ENCODE measurements at regions not wholly inside any gene's neighbourhood (a gene's known extent, or its start where the extent isn't known, plus 50 kb on each side); places are given as distances from the start of the nearest gene placed in this dataset.
A peak's percentile ranks its signal among the peaks of the same experiment; 100 is the strongest.

DNA sequence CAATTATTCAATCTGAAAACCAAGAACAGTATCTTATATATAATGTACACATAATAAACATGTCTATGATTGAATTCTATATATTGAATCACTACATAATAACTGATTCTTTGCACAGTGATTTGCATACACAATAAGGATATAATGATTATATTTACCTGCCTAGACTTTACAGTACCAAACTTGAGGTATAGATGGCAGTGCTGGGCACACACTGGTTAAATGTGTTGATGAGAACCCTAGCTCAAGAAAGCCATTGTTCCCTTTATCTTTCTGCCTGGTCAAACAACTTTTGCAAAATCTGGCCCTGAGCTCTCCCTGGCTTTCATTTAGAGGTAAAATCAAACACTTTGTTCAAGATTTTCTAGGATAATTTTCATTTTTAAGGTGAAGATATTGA, 697.7 kb downstream of the TUSC7 start:
- ChIA-PET POLR2A (no interaction called here), CTCF (no interaction called here)
- Mint-ChIP-seq H3K4me3 (ENCODE audit: unreplicated experiment) (no peak overlapping the region), H3K9me3 (ENCODE audit: unreplicated experiment) (peaks cover 9% of the 10 kb centered on the region), H3K4me1 (ENCODE audit: low read depth, unreplicated experiment) (no peaks in the 10 kb centered on the region), H3K27ac (ENCODE audit: unreplicated experiment) (no peak overlapping the region), H3K36me3 (ENCODE audit: insufficient read depth, unreplicated experiment) (no peaks in the 10 kb centered on the region), H3K27me3 (ENCODE audit: insufficient read depth, unreplicated experiment) (peaks cover 7% of the 10 kb centered on the region)
- no peaks in the 10 kb centered on the region; the same call in 1 of the 2 replicates for H3K27me3 ChIP-seq (replicated peaks; ENCODE audit: control insufficient read depth, insufficient read depth, low read length)
- H3K36me3 ChIP-seq (ENCODE audit: control insufficient read depth, insufficient read depth, low read length), result no peaks in the 10 kb centered on the region
- no peaks in the 10 kb centered on the region for H3K9me3 ChIP-seq
- H3K4me3 ChIP-seq (ENCODE audit: low read depth, low read length), result no peak overlapping the region
- no TSS peak for BruUV-seq (replicated peaks)
- TF ChIP-seq, protein P1, sequence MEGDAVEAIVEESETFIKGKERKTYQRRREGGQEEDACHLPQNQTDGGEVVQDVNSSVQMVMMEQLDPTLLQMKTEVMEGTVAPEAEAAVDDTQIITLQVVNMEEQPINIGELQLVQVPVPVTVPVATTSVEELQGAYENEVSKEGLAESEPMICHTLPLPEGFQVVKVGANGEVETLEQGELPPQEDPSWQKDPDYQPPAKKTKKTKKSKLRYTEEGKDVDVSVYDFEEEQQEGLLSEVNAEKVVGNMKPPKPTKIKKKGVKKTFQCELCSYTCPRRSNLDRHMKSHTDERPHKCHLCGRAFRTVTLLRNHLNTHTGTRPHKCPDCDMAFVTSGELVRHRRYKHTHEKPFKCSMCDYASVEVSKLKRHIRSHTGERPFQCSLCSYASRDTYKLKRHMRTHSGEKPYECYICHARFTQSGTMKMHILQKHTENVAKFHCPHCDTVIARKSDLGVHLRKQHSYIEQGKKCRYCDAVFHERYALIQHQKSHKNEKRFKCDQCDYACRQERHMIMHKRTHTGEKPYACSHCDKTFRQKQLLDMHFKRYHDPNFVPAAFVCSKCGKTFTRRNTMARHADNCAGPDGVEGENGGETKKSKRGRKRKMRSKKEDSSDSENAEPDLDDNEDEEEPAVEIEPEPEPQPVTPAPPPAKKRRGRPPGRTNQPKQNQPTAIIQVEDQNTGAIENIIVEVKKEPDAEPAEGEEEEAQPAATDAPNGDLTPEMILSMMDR (IDR thresholded peaks at IDR 0.05; ENCODE audit: insufficient read depth in 1 of 2, low read depth in 1 of 2, low read length in 1 of 2, severe bottlenecking in 1 of 2, unreplicated experiment in 1 of 2), result peak; percentile 14 to 39
- H3K4me1 ChIP-seq, result no peaks in the 10 kb centered on the region
- DNase-seq, result peak in 1 of 2 experiments; percentile 10
- intact Hi-C loops (cut with micrococcal nuclease; ENCODE audit: unreplicated experiment), result no loop called here

DNA sequence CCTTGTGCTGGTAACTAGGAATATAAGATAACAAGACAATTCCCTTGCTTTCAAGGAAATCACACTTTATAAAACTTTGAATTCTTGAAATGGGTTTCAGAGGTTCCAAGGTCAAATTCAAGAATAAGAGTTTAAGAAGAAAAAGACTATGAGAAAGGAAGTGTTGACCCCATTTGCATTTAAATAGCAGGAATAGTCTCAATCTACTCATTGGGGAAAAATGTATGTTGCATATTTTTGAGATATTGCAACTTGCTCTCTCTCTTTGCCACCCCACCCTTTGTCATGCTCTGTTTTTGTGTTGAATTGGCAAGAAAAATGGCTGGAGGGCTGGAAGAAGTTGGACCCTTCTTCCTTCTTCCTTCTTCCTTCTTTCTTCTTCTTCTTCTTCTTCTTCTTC, 699.2 kb downstream of the TUSC7 start:
- Histone ChIP-seq H3K4me3 (ENCODE audit: low read depth, low read length) (no peak overlapping the region), H3K27me3 (replicated peaks; ENCODE audit: control insufficient read depth, insufficient read depth, low read length) (no peaks in the 10 kb centered on the region; the same call in 1 of the 2 replicates), H3K36me3 (ENCODE audit: control insufficient read depth, insufficient read depth, low read length) (no peaks in the 10 kb centered on the region), H3K9me3 (no peaks in the 10 kb centered on the region), H3K4me1 (no peaks in the 10 kb centered on the region)
- Mint-ChIP-seq H3K36me3 (ENCODE audit: insufficient read depth, unreplicated experiment) (no peaks in the 10 kb centered on the region), H3K4me1 (ENCODE audit: low read depth, unreplicated experiment) (no peaks in the 10 kb centered on the region), H3K9me3 (ENCODE audit: unreplicated experiment) (peaks cover 9% of the 10 kb centered on the region), H3K4me3 (ENCODE audit: unreplicated experiment) (no peak overlapping the region), H3K27ac (ENCODE audit: unreplicated experiment) (no peak overlapping the region), H3K27me3 (ENCODE audit: insufficient read depth, unreplicated experiment) (peaks cover 15% of the 10 kb centered on the region)
- BruUV-seq (replicated peaks), result no TSS peak
- CTCF ChIA-PET, result no interaction called here
- POLR2A ChIA-PET, result no interaction called here
- intact Hi-C loops (cut with micrococcal nuclease; ENCODE audit: unreplicated experiment), result no loop called here
- TF ChIP-seq, protein P1 (IDR thresholded peaks at IDR 0.05; ENCODE audit: insufficient read depth in 1 of 2, low read depth in 1 of 2, low read length in 1 of 2, severe bottlenecking in 1 of 2, unreplicated experiment in 1 of 2), result no peak
- no peak for DNase-seq

DNA sequence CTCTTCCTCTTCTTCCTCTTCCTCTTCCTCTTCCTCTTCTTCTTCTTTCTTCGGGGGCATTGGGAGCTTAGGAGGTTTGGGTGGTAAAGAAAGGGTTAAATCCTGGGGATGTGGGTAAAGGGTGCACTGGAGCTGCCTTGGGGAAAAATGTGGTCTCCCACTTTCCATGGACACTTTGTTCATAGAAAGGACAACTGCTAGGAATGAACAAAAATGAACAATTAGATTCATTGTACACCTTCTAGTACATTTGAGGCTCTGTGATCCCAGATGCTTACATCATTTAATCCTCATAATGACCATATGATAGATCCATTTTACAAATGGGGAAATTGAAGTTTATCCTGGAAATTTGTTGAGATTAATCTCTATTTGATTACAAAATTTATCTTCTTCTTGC, 699.7 kb downstream of the TUSC7 start:
- Histone ChIP-seq H3K9me3 (no peaks in the 10 kb centered on the region), H3K36me3 (ENCODE audit: control insufficient read depth, insufficient read depth, low read length) (no peaks in the 10 kb centered on the region), H3K27me3 (replicated peaks; ENCODE audit: control insufficient read depth, insufficient read depth, low read length) (no peaks in the 10 kb centered on the region; the same call in 1 of the 2 replicates), H3K4me3 (ENCODE audit: low read depth, low read length) (no peak overlapping the region), H3K4me1 (no peaks in the 10 kb centered on the region)
- peaks cover 9% of the 10 kb centered on the region for H3K9me3 Mint-ChIP-seq (ENCODE audit: unreplicated experiment)
- TF ChIP-seq, protein P1 (IDR thresholded peaks at IDR 0.05; ENCODE audit: insufficient read depth in 1 of 2, low read depth in 1 of 2, low read length in 1 of 2, severe bottlenecking in 1 of 2, unreplicated experiment in 1 of 2), result no peak
- POLR2A ChIA-PET, result no interaction called here
- H3K4me1 Mint-ChIP-seq (ENCODE audit: low read depth, unreplicated experiment), result no peaks in the 10 kb centered on the region
- CTCF ChIA-PET, result no interaction called here
- H3K36me3 Mint-ChIP-seq (ENCODE audit: insufficient read depth, unreplicated experiment), result no peaks in the 10 kb centered on the region
- no peak overlapping the region for H3K27ac Mint-ChIP-seq (ENCODE audit: unreplicated experiment)
- no peak overlapping the region for H3K4me3 Mint-ChIP-seq (ENCODE audit: unreplicated experiment)
- DNase-seq, result no peak
- BruUV-seq (replicated peaks), result no TSS peak
- intact Hi-C loops (cut with micrococcal nuclease; ENCODE audit: unreplicated experiment), result no loop called here
- H3K27me3 Mint-ChIP-seq (ENCODE audit: insufficient read depth, unreplicated experiment), result peaks cover 15% of the 10 kb centered on the region
